Thymus (tissue), 11 donors: ENCODE measurements at regions not wholly inside any gene's neighbourhood (a gene's known extent, or its start where the extent isn't known, plus 50 kb on each side); places are given as distances from the start of the nearest gene placed in this dataset.

Experiments used
- DNase-seq, 9 donors: peaks; one replicate each; pipeline ENCODE4 v3.0.0-alpha.2; 2013; ENCODE audit warnings: low spot score in 9 of 9, low read depth in 6 of 9, missing footprints in 1 of 9
- H3K27ac ChIP-seq, 2 donors: one replicate each; pipeline ENCODE4 v1.5.1; 2013; ENCODE audit warnings: control low read depth in 1 of 2, low read depth in 1 of 2, low read length in 1 of 2, mild to moderate bottlenecking in 1 of 2, moderate library complexity in 1 of 2
- H3K27me3 ChIP-seq, 2 donors: one replicate each; pipeline ENCODE4 v1.5.1; 2013; ENCODE audit warnings: low read length in 1 of 2; ENCODE audit not compliant: control insufficient read depth in 2 of 2, insufficient read depth in 1 of 2
- H3K36me3 ChIP-seq, 2 donors: one replicate each; pipeline ENCODE4 v1.5.1; 2013; ENCODE audit warnings: low read length in 1 of 2, mild to moderate bottlenecking in 1 of 2, moderate library complexity in 1 of 2; ENCODE audit not compliant: control insufficient read depth in 2 of 2, insufficient read depth in 2 of 2
- H3K4me1 ChIP-seq, 2 donors: one replicate each; pipeline ENCODE4 v1.5.1; 2013; ENCODE audit warnings: low read length in 2 of 2; ENCODE audit not compliant: control insufficient read depth in 2 of 2, insufficient read depth in 2 of 2
- H3K4me3 ChIP-seq, 2 donors: one replicate each; pipeline ENCODE4 v1.5.1; 2013; ENCODE audit warnings: low read length in 2 of 2, control low read depth in 1 of 2, mild to moderate bottlenecking in 1 of 2
- H3K9me3 ChIP-seq, 2 donors: one replicate each; pipeline ENCODE4 v1.5.1; 2013; ENCODE audit warnings: low read length in 1 of 2, mild to moderate bottlenecking in 1 of 2; ENCODE audit not compliant: control insufficient read depth in 2 of 2, insufficient read depth in 1 of 2
- WGBS: extraction: QIAGEN DNeasy Blood & Tissue Kit; methylation state at CpG from one replicate; pipeline ENCODE4 v1.1.7; 2013; 5-methylcytosine and 5-hydroxymethylcytosine counted together
- donor health status: healthy.

GRCh38 chr5:45195026-45195425 lies 386.3 kb downstream of the MRPS30 start:
- WGBS = 98% methylated on average over 1 of the region's 1 CpG
- Histone ChIP-seq H3K4me3 (no peak overlapping the region), H3K27ac (no peak overlapping the region), H3K27me3 (no peaks in the 10 kb centered on the region), H3K4me1 (no peaks in the 10 kb centered on the region), H3K9me3 (no peaks in the 10 kb centered on the region), H3K36me3 (no peaks in the 10 kb centered on the region)
- DNase-seq = no peak
